ENCODE measurements at regions not wholly inside any gene's neighbourhood (a gene's known extent, or its start where the extent isn't known, plus 50 kb on each side); places are given as distances from the start of the nearest gene placed in this dataset.

- TF ChIP-seq EZH2 (IDR thresholded peaks at IDR 0.05; ENCODE audit: borderline replicate concordance, low read depth, low read length, poor library complexity, severe bottlenecking), result no peak
- TF ChIP-seq, protein P1, sequence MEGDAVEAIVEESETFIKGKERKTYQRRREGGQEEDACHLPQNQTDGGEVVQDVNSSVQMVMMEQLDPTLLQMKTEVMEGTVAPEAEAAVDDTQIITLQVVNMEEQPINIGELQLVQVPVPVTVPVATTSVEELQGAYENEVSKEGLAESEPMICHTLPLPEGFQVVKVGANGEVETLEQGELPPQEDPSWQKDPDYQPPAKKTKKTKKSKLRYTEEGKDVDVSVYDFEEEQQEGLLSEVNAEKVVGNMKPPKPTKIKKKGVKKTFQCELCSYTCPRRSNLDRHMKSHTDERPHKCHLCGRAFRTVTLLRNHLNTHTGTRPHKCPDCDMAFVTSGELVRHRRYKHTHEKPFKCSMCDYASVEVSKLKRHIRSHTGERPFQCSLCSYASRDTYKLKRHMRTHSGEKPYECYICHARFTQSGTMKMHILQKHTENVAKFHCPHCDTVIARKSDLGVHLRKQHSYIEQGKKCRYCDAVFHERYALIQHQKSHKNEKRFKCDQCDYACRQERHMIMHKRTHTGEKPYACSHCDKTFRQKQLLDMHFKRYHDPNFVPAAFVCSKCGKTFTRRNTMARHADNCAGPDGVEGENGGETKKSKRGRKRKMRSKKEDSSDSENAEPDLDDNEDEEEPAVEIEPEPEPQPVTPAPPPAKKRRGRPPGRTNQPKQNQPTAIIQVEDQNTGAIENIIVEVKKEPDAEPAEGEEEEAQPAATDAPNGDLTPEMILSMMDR (conservative IDR thresholded peaks at IDR 0.05; ENCODE audit: low read depth, low read length), result no peak
Measured at GRCh38 chr2:160927324-160927723, 232.9 kb upstream of the TANK start.
